Neuronal stem cell (in vitro differentiated cells): ENCODE measurements at regions not wholly inside any gene's neighbourhood (a gene's known extent, or its start where the extent isn't known, plus 50 kb on each side); places are given as distances from the start of the nearest gene placed in this dataset.

Source experiments
- DNase-seq: peaks from one replicate; pipeline ENCODE4 v3.0.0-alpha.2; 2013; ENCODE audit warnings: low spot score
- H2AFZ ChIP-seq: one replicate; pipeline ENCODE4 v1.6.1; 2013; ENCODE audit warnings: mild to moderate bottlenecking, low read length, inconsistent platforms
- H2AK5ac ChIP-seq: 2 replicates; pipeline ENCODE4 v1.6.1; 2013; ENCODE audit warnings: low read depth, mild to moderate bottlenecking, inconsistent platforms, low read length, moderate library complexity, mixed read lengths
- H2BK120ac ChIP-seq: 2 replicates; pipeline ENCODE4 v1.6.1; 2013; ENCODE audit warnings: low read depth, mild to moderate bottlenecking, inconsistent platforms, low read length, moderate library complexity, mixed read lengths
- H2BK12ac ChIP-seq: one replicate; pipeline ENCODE4 v1.6.1; 2013; ENCODE audit warnings: low read length, inconsistent platforms
- H2BK15ac ChIP-seq: 2 replicates; pipeline ENCODE4 v1.6.1; 2013; ENCODE audit warnings: mild to moderate bottlenecking, low read length, inconsistent platforms, mixed read lengths
- H2BK5ac ChIP-seq: one replicate; pipeline ENCODE4 v1.6.1; 2013; ENCODE audit warnings: inconsistent platforms, mild to moderate bottlenecking, low read length, moderate library complexity
- H3K14ac ChIP-seq: one replicate; pipeline ENCODE4 v1.6.1; 2013; ENCODE audit warnings: low read length, inconsistent platforms
- H3K18ac ChIP-seq: 2 replicates; pipeline ENCODE4 v1.6.1; 2013; ENCODE audit warnings: low read length, inconsistent platforms
- H3K23ac ChIP-seq: 2 replicates; pipeline ENCODE4 v1.6.1; 2013; ENCODE audit warnings: low read depth, mild to moderate bottlenecking, mixed read lengths, low read length, inconsistent platforms; ENCODE audit not compliant: poor library complexity
- H3K27ac ChIP-seq: replicated peaks from 3 replicates; pipeline ENCODE4 v1.5.1; 2013; ENCODE audit warnings: low read length, inconsistent platforms
- H3K27me3 ChIP-seq, 3 experiments: 2 replicates each; pipeline ENCODE4 v1.6.1; 2013; ENCODE audit warnings: low read length in 3 of 3, mild to moderate bottlenecking in 2 of 3, inconsistent platforms in 1 of 3, low read depth in 1 of 3, mixed read lengths in 1 of 3, moderate library complexity in 1 of 3; ENCODE audit not compliant: control insufficient read depth in 3 of 3, insufficient read depth in 3 of 3
- H3K36me3 ChIP-seq, 2 donors: replicated peaks in 1 of 2; 2 replicates each; pipeline ENCODE4 v1.6.1; 2013; ENCODE audit warnings: low read length in 2 of 2; ENCODE audit not compliant: control insufficient read depth in 2 of 2, insufficient read depth in 2 of 2
- H3K4ac ChIP-seq: 2 replicates; pipeline ENCODE4 v1.6.1; 2013; ENCODE audit warnings: inconsistent platforms, mild to moderate bottlenecking, low read length, moderate library complexity
- H3K4me1 ChIP-seq, 2 donors: 1 replicate in 1 of 2; 2 replicates in 1 of 2; pipeline ENCODE4 v1.6.1; 2013; ENCODE audit warnings: low read length in 2 of 2, low read depth in 1 of 2; ENCODE audit not compliant: control insufficient read depth in 2 of 2, insufficient read depth in 1 of 2
- H3K4me2 ChIP-seq: one replicate; pipeline ENCODE4 v1.6.1; 2013; ENCODE audit warnings: mild to moderate bottlenecking, low read length, inconsistent platforms; ENCODE audit not compliant: insufficient read depth, poor library complexity, severe bottlenecking
- H3K4me3 ChIP-seq, 2 donors: 2 replicates each; pipeline ENCODE4 v1.5.1; 2013; ENCODE audit warnings: low read length in 2 of 2, mild to moderate bottlenecking in 2 of 2, inconsistent platforms in 1 of 2, moderate library complexity in 1 of 2
- H3K79me1 ChIP-seq: one replicate; pipeline ENCODE4 v1.6.1; 2013; ENCODE audit warnings: low read depth, mild to moderate bottlenecking, inconsistent platforms, low read length, moderate library complexity
- H3K9ac ChIP-seq: one replicate; pipeline ENCODE4 v1.6.1; 2013; ENCODE audit warnings: mild to moderate bottlenecking, low read depth, low read length, inconsistent platforms; ENCODE audit not compliant: poor library complexity
- H3K9me3 ChIP-seq, 2 donors: replicated peaks in 1 of 2; 2 replicates each; pipeline versions ENCODE3 to v1.6.1; 2013; ENCODE audit warnings: low read length in 2 of 2, mild to moderate bottlenecking in 2 of 2, inconsistent platforms in 1 of 2, low read depth in 1 of 2, mixed read lengths in 1 of 2, moderate library complexity in 1 of 2; ENCODE audit not compliant: control insufficient read depth in 2 of 2, insufficient read depth in 1 of 2
- H4K8ac ChIP-seq: one replicate; pipeline ENCODE4 v1.6.1; 2013; ENCODE audit warnings: low read depth, mild to moderate bottlenecking, inconsistent platforms, low read length, moderate library complexity
- H4K91ac ChIP-seq: one replicate; pipeline ENCODE4 v1.6.1; 2013; ENCODE audit warnings: low read length, low read depth, mild to moderate bottlenecking, inconsistent platforms; ENCODE audit not compliant: poor library complexity
- WGBS, 2 donors: extraction: QIAGEN DNeasy Blood & Tissue Kit; methylation state at CpG; one replicate each; pipeline ENCODE4 v1.1.7; 2013; ENCODE audit warnings: missing lambda C conversion rate in 2 of 2, mixed read lengths in 1 of 2; ENCODE audit not compliant: insufficient read length in 2 of 2, insufficient replicate concordance in 1 of 2; ENCODE audit errors: extremely low coverage in 2 of 2; 5-methylcytosine and 5-hydroxymethylcytosine counted together

DNA sequence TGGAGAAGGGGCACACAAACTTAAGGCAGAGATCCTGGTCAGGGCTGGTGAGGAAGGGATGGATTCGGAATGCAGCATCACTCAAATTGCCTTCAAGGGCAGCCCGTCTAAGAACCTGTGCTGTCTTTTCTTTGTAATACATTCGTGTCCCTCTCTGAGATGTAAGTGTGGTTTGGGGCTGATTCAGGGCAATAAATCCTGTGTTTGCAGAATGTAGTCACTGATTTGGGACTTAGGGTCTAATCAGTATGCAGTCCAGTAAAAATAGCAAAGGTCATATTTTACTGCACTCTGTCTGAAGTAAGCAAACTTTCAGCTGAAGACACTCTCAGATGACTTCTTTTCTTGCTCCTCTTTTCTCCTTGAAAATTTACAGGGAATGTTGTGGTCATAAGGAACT lies 93.8 kb upstream of the C1QTNF9B start:
- no peak overlapping the region for H4K91ac ChIP-seq
- DNase-seq: no peak
- peaks cover 0 to 3% of the 10 kb centered on the region in 2 donors for H3K9me3 ChIP-seq
- no peak overlapping the region for H2BK5ac ChIP-seq
- H3K14ac ChIP-seq: no peak overlapping the region
- no peak overlapping the region for H3K4me3 ChIP-seq
- no peak overlapping the region for H2AFZ ChIP-seq
- no peak overlapping the region for H3K27ac ChIP-seq
- no peaks in the 10 kb centered on the region for H3K27me3 ChIP-seq
- no peak overlapping the region for H3K4me2 ChIP-seq
- no peaks in the 10 kb centered on the region for H3K36me3 ChIP-seq
- no peak overlapping the region for H2BK15ac ChIP-seq
- no peak overlapping the region for H3K18ac ChIP-seq
- H2AK5ac ChIP-seq: no peak overlapping the region
- no CpG with 5 or more reads among the region's 3 CpGs for WGBS, 2 donors
- no peak overlapping the region for H4K8ac ChIP-seq
- peaks cover 1 to 2% of the 10 kb centered on the region in 2 donors for H3K4me1 ChIP-seq
- no peak overlapping the region for H3K4ac ChIP-seq
- H3K79me1 ChIP-seq: no peaks in the 10 kb centered on the region
- H2BK12ac ChIP-seq: no peak overlapping the region
- no peak overlapping the region for H3K23ac ChIP-seq
- H3K9ac ChIP-seq: no peak overlapping the region
- H2BK120ac ChIP-seq: no peak overlapping the region

DNA sequence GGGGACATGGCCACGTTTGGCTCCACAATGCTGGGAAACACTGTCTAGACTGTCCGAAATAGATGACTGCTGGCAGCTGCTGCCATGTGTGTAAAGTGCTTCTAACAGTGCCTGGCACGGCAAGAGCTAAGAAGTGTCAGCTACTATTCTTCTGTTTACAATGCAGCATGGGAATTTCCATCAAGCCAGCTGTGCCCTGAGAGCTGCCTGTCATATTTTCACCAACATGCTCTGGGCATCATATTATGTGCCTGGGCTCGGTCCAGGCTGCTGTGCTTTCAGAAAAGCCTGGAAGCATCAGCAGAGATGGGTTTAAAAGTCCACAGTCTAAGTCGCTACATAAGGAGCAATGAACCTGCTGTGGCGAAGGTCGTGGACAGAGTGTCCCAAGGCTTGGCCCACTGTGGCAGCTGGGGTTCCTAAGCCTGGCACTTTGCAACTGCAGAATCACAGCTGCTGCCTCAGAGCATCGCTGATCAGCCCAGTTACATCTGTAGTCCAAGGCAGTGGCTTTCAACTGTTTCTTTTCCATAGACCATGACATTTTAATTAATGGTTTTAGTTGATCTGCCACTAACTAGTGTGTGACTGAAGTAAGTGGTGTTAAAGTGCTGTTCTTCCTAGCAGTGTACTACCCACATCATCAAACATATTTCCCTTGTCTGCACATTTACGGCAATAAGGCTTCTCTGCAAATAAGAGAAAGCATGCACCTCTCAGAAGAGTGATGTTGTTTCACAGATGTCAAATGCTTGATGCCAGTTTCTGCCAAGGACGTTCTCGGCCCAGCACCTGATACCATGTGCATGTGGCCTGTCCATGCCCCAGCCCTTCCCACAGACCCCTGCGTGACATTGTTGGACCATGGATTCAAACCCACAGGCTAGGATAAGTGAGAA lies 95.7 kb upstream of the C1QTNF9B start:
- Histone ChIP-seq H3K9ac (no peak overlapping the region), H2BK120ac (no peak overlapping the region), H3K4ac (no peak overlapping the region), H2BK15ac (no peak overlapping the region), H3K4me3 (no peak overlapping the region), H3K79me1 (no peaks in the 10 kb centered on the region), H3K36me3 (no peaks in the 10 kb centered on the region), H3K27ac (no peak overlapping the region), H3K27me3 (no peaks in the 10 kb centered on the region), H3K14ac (no peak overlapping the region), H3K9me3 (peaks cover 0 to 17% of the 10 kb centered on the region in 2 donors), H4K91ac (no peak overlapping the region), H3K4me1 (peaks cover 1 to 2% of the 10 kb centered on the region in 2 donors), H3K4me2 (no peak overlapping the region), H2BK12ac (no peak overlapping the region), H3K18ac (no peak overlapping the region), H4K8ac (no peak overlapping the region), H2BK5ac (no peak overlapping the region), H2AFZ (no peak overlapping the region), H3K23ac (no peak overlapping the region), H2AK5ac (no peak overlapping the region)
- DNase-seq: no peak
- no CpG with 5 or more reads among the region's 12 CpGs for WGBS, 2 donors

DNA sequence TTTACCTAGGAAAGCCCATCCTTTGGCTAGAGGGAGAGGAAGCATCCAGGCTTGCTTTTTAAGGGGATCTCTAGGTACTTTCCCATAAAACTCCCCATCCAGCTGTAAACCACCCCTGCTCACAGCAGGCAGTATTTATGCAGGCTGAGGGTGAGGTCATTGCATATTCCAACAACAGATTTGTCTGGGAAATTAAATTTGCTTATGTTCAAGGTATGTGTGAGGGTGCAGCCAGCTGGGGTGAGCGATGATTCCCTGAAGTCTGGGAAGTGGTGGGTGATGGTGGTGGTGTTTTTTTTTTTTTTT lies 96.3 kb upstream of the C1QTNF9B start:
- no peak overlapping the region for H3K4me2 ChIP-seq
- H4K8ac ChIP-seq: no peak overlapping the region
- H3K18ac ChIP-seq: no peak overlapping the region
- no CpG with 5 or more reads among the region's 1 CpG for WGBS, 2 donors
- H3K4ac ChIP-seq: no peak overlapping the region
- H2BK15ac ChIP-seq: no peak overlapping the region
- H3K4me1 ChIP-seq: peaks cover 1 to 2% of the 10 kb centered on the region in 2 donors
- H3K23ac ChIP-seq: no peak overlapping the region
- no peaks in the 10 kb centered on the region for H3K27me3 ChIP-seq
- H3K36me3 ChIP-seq: no peaks in the 10 kb centered on the region
- no peak overlapping the region for H3K4me3 ChIP-seq
- no peak overlapping the region for H3K14ac ChIP-seq
- no peak overlapping the region for H2BK12ac ChIP-seq
- no peak for DNase-seq
- H3K9me3 ChIP-seq: peaks cover 0 to 17% of the 10 kb centered on the region in 2 donors
- no peak overlapping the region for H4K91ac ChIP-seq
- no peak overlapping the region for H2BK120ac ChIP-seq
- H3K9ac ChIP-seq: no peak overlapping the region
- no peak overlapping the region for H2AFZ ChIP-seq
- no peak overlapping the region for H2AK5ac ChIP-seq
- H2BK5ac ChIP-seq: no peak overlapping the region
- no peak overlapping the region for H3K27ac ChIP-seq
- H3K79me1 ChIP-seq: no peaks in the 10 kb centered on the region

DNA sequence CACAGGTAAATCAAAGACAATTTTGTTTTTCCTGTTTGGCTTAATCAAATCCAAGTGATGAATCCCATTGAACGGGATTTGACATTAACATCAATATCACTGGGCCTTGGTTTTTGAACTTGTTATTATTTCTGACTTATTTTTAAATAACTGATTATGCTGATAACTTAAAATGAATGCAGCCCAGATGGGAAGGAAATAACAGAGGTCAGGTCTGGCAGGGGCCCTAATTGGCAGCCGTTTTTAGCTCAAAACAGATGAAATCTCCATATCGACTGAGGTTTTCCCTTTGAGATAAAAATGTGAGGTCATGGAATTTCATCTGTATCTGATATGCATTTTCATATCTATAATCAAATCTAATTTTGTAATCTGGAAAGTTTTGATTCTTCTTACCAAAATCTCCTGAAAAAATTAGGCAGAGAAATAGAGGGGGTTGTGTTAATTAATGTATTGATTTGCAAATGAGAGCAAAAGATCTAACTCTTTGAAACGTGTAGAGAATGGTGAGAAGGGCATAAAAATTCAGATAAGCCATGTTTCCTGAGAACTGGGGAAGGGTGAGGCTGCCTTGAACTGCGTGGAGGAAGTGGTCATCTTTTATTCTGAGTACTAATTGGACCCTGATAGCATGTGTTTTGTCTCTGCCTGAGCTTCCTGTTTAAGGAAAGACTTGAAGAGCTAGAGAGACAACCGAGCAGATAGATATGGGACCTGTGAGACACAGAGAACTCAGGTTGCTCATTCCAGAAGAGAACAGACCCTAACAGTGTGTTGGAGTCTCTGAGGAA lies 98.2 kb upstream of the C1QTNF9B start:
- Histone ChIP-seq H2AK5ac (no peak overlapping the region), H4K91ac (no peak overlapping the region), H3K79me1 (no peaks in the 10 kb centered on the region), H2BK15ac (no peak overlapping the region), H3K23ac (no peak overlapping the region), H3K4me3 (no peak overlapping the region), H2BK5ac (no peak overlapping the region), H4K8ac (no peak overlapping the region), H2BK120ac (no peak overlapping the region), H3K4me1 (peaks cover 0 to 1% of the 10 kb centered on the region in 2 donors), H3K4ac (no peak overlapping the region), H3K9me3 (peaks cover 0 to 17% of the 10 kb centered on the region in 2 donors), H3K27me3 (no peaks in the 10 kb centered on the region), H3K18ac (no peak overlapping the region), H2AFZ (no peak overlapping the region), H3K9ac (no peak overlapping the region), H3K4me2 (no peak overlapping the region), H3K14ac (no peak overlapping the region), H2BK12ac (no peak overlapping the region), H3K27ac (no peak overlapping the region), H3K36me3 (no peaks in the 10 kb centered on the region)
- no CpG with 5 or more reads among the region's 6 CpGs for WGBS, 2 donors
- DNase-seq: no peak
